Colon (tissue), 2 donors: ENCODE measurements at regions not wholly inside any gene's neighbourhood (a gene's known extent, or its start where the extent isn't known, plus 50 kb on each side); places are given as distances from the start of the nearest gene placed in this dataset.

ENCODE experiments used
- FAIRE-seq: peaks from 2 replicates; lab custom pipeline; 2012; peaks lifted over from hg19 to GRCh38; lab: Jason Lieb, UNC
- donor health status: control.
- donor health status: control.

DNA sequence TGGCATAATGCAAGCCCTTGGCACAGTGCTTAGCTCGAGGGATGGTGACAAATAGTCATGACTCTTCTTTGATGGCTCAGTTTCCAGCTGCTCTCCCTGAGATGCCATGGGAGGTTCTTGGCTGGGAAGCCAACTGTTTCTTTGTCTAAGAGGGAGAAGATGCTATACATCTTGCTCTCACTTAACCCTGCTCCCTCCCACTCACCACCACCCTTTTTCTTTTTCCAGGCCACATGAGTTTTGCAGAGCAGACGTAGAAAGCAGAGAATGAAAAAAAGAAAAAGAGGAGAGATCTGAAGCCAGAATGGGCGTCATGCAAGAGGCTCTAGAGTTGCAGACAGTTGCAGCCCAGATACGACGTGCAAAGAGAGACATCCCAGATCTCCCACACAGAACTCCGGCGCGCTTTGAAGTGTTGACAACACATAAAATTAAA, 160.5 kb downstream of the FGF18 start:
- FAIRE-seq = no peak

GRCh38 chr5:171580502-171581265, 161.2 kb downstream of the FGF18 start:
- no peak for FAIRE-seq

GRCh38 chr5:171581781-171582180, 162.3 kb downstream of the FGF18 start:
- no peak for FAIRE-seq

DNA sequence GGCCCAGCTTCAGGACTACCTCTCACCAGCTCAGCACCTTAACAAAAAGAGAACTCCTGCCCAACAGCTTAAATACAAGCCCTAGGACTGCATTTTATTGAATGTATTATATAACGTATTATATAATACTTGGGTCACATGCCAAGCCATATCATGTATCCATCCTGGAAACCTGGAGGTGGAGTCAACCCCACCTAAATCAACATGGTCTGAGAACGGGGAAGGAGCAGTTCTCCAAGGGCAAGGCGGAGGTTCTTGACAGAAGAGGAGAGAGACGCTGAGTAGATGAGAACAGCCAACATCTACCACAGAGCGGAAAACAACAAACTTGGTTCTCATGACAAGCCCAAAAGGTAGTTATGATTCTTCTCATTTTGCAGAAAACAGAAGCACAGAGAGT, 163.4 kb downstream of the FGF18 start:
- FAIRE-seq = no peak

DNA sequence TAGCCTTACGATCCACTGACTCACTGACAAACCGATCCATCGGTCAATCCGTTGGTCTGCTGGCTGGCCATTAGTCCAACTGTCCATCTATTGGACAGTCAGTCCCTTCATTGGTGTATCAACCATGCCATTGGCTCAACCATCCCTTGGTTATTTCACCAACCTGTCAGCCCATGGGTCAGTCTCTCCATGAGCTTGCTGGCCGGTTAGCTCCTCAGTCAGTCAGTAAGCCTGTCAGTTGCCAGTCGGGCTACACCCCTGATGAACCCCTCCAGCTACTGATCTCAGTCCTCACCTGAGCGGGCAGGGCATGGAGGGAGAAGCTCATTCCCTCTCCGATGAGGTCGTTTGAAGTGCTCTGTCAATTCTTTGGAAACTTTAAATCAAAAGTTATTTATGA, 166.5 kb downstream of the FGF18 start:
- FAIRE-seq = no peak

GRCh38 chr5:171586436-171586835, 167.0 kb downstream of the FGF18 start:
- FAIRE-seq = no peak

DNA sequence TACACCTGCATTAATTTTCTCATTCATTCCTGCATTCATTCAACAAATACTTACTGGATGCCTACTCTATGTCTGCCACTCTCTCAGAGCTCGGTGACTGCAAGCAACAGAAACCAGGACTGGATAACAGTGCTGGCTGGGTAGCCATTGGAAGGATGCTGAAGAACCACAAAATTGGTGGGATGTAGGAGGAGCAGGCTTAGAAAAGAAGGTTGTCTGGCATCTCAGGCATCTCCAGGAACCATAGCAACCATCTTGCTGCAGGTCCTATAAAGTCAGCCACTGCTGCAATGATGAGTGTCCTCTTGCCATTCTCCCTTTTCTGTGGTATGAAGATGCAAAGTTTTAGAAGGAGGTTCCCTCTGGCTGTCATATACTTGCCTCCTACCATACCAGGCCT, 168.6 kb downstream of the FGF18 start:
- FAIRE-seq = no peak

DNA sequence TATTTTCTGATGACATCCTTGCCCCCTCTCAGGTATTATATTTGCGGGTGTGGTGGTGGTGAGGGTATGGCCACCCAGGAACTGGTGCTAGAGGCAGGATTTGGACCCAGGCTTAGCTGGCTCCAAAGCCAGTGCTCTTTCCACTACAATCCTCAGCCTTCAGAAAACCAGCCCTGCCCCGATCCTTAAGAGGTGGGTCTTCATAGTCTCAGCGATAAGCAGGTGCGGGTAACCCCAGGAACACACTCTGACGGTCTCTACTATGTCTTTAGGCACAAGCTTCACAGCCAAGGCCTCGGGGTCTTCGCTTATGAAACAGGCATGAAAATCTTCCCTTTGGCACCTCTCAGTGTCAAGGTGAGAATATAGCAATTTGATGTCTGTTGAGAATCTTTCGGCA, 169.3 kb downstream of the FGF18 start:
- FAIRE-seq = no peak

- FAIRE-seq = no peak
These were observed 170.0 kb downstream of the FGF18 start for GRCh38 chr5:171589461-171589860.

GRCh38 chr5:171592076-171592475, 172.6 kb downstream of the FGF18 start:
- FAIRE-seq = no peak

GRCh38 chr5:171592736-171593135, 173.3 kb downstream of the FGF18 start:
- FAIRE-seq = no peak

- no peak for FAIRE-seq
These were observed 174.0 kb downstream of the FGF18 start for GRCh38 chr5:171593401-171593800.

- no peak for FAIRE-seq
These were observed 174.5 kb downstream of the FGF18 start for GRCh38 chr5:171593976-171594375.

DNA sequence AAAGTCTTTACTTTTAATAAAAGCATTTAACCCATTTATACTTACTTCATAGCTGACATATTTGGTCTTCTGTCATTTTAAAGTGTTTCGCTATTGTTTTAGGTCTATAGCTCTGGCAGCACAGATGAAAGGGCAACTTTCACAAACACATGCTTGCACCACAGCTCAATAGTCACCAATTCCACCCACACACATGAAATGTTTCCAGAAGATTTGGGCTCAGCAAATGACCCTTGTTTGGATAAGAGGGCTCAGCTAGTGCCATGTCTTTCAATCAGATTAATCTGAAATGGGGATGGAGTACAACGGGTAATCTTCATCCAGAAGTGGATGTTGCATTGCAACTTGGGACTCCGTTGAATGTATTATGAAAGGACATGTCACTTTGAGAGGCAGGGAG, 176.0 kb downstream of the FGF18 start:
- no peak for FAIRE-seq

- no peak for FAIRE-seq
These were observed 176.4 kb downstream of the FGF18 start for GRCh38 chr5:171595801-171596231.

DNA sequence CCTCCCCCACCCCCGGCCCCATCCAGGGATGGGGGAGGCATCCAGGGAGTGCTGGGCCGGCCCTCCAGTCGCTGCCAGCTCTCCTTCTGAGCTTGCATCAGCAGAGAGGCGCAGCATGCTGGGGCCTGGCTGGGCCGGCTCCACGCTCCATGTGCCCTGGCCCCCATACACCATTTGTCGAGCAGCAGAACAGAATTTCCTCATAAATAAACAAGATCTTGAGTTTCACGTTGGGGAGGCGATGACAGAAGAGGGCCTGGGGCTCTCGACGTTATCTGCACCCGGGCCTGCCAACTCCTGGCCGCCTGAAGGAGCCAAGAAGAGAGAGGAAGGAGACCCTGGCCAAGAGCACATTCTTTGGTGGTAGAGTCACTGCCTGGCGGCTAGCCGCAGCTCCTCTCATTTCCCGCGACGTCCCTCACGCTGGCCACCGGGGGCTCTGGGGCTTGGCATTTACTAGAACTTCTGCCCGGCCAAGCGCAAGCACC, 177.0 kb downstream of the FGF18 start:
- no peak for FAIRE-seq

GRCh38 chr5:171597946-171598640, 178.6 kb downstream of the FGF18 start:
- FAIRE-seq = no peak

DNA sequence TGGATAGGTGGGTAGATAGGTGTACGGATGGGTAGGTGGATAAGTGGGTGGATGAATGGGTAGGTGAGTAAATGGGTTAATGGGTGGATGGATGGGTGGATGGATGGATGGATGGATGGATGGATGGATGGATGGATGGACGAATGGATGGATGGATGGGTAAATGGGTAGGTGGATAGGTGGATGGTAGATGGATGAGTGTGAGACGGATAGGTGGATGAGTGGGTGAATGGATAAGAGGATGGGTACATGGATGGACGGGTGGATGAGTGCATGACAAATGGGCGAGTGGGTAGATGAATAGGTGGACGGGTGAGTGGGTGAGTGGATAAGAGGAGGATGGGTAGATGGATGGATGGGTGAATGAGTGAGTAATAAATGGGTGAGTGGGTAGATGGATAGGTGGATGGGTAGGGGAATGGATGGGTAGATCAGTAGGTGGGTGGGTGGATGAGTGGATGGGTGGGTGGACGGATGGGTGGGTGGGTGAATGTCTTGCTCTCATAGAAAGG, 179.2 kb downstream of the FGF18 start:
- FAIRE-seq = no peak

DNA sequence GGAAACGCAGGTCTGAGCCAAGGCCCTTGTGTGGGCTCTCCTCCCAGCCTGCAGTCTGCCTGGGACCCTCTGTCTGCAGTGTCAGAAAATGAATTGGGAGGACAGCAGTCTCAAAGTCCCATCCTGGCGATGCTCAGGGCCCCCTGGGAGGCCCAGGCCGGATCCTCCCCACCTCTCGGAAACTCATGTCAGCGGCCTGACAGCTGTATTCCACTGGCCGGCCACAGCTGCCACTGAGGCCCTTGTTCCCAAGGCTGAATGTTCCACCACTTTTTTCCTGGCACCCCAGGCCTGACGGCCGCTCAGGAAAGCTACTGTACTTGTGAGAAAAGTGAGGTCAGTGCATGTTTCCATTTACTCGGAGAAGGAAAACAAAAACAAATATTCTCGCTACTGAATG, 180.0 kb downstream of the FGF18 start:
- FAIRE-seq = no peak

- FAIRE-seq = no peak
These were observed 180.6 kb downstream of the FGF18 start for GRCh38 chr5:171599957-171600612.

GRCh38 chr5:171600741-171601265, 181.4 kb downstream of the FGF18 start:
- no peak for FAIRE-seq

DNA sequence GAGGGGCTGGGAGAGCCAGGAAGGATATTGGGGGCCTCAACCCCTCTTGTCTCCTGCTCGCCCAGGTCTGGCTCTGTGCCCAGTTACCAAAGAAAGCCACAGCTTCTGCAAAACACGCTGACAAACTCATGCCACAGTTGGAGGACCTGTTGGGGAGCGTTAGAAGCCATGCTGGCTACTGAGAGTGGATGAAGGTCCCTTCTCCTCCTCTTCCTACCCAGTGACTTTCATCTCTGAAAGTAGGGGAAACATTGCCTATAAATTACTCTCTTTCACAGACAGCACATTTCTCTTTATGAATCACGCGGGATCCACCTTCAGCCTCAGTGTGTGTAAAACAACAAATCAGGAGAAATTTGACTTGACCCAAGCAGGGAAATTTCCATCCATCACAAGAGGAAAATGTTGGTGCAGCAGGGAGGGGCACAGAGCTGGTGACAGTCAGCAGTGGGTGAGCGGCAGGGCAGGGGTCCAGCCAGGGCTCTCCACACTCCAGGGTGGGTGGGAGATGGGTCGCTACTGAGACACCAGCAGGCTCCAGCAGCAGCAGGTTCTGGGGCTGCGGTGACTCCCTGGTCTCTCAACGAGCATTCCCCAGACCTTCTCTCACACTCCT, 181.9 kb downstream of the FGF18 start:
- FAIRE-seq = no peak
